SU-DHL-6 (cell line): ENCODE measurements at regions not wholly inside any gene's neighbourhood (a gene's known extent, or its start where the extent isn't known, plus 50 kb on each side); places are given as distances from the start of the nearest gene placed in this dataset.

Source experiments
- EZH2phosphoT487 ChIP-seq: fragments of 200-600 bp; sonication (generic), shearing (Covaris generic); conservative IDR thresholded peaks from 2 replicates; pipeline ENCODE4 v1.6.1; 2018; ENCODE audit warnings: mild to moderate bottlenecking, antibody characterized with exemption, low read length, moderate library complexity, mixed read lengths
- TF ChIP-seq, protein P1 (sequence below): fragments of 200-600 bp; sonication (generic); IDR thresholded peaks from one replicate; pipeline ENCODE4 v1.5.1; 2017; ENCODE audit warnings: antibody characterized with exemption, mild to moderate bottlenecking, low read length, moderate library complexity; ENCODE audit not compliant: insufficient read depth, poor library complexity, severe bottlenecking

DNA sequence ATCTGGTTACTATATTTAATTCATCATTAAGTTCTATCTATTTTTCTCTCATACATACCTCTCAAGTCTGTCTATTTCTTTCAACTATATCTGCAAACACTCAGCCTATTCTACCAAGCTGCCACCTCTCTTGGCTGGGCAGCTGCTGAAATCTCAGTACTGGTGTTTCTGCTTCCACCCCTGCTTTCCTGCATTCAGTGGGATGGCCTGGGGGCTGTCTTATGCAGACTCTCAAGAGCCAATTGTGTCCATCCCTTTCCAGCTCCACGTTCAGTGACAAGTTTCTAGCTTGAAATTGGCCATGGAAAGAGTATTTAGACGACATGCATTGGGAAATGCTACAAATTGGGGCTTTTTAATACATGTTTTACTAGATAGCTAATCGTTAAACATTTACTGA is 378.4 kb upstream of the DPPA4 start:
- TF ChIP-seq, protein P1, sequence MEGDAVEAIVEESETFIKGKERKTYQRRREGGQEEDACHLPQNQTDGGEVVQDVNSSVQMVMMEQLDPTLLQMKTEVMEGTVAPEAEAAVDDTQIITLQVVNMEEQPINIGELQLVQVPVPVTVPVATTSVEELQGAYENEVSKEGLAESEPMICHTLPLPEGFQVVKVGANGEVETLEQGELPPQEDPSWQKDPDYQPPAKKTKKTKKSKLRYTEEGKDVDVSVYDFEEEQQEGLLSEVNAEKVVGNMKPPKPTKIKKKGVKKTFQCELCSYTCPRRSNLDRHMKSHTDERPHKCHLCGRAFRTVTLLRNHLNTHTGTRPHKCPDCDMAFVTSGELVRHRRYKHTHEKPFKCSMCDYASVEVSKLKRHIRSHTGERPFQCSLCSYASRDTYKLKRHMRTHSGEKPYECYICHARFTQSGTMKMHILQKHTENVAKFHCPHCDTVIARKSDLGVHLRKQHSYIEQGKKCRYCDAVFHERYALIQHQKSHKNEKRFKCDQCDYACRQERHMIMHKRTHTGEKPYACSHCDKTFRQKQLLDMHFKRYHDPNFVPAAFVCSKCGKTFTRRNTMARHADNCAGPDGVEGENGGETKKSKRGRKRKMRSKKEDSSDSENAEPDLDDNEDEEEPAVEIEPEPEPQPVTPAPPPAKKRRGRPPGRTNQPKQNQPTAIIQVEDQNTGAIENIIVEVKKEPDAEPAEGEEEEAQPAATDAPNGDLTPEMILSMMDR = no peak
- TF ChIP-seq EZH2phosphoT487 = no peak
